Liver (tissue), 3 donors: ENCODE measurements at regions not wholly inside any gene's neighbourhood (a gene's known extent, or its start where the extent isn't known, plus 50 kb on each side); places are given as distances from the start of the nearest gene placed in this dataset.

Source experiments
- ATF3 ChIP-seq: IDR thresholded peaks from 2 replicates; pipeline ENCODE4 v1.6.1; 2016; ENCODE audit warnings: antibody characterized with exemption
- CTCF ChIP-seq: fragments of 150-350 bp; IDR thresholded peaks from 2 replicates; pipeline ENCODE4 v1.5.1; 2017; ENCODE audit warnings: improper control_type of control experiment, low read depth, low read length; ENCODE audit not compliant: missing input control
- GABPA ChIP-seq, 2 donors: IDR thresholded peaks in 1 of 2; conservative IDR thresholded peaks in 1 of 2; 2 replicates each; pipeline ENCODE4 v1.6.1; 2016; ENCODE audit warnings: antibody characterized with exemption in 2 of 2, mild to moderate bottlenecking in 1 of 2, moderate library complexity in 1 of 2
- RAD21 ChIP-seq, 2 donors: IDR thresholded peaks; 2 replicates each; pipeline ENCODE4 v1.6.1; 2016; ENCODE audit warnings: antibody characterized with exemption in 2 of 2, mild to moderate bottlenecking in 2 of 2
- SP1 ChIP-seq: IDR thresholded peaks from 2 replicates; pipeline ENCODE4 v1.6.1; 2018; ENCODE audit warnings: antibody characterized with exemption, mild to moderate bottlenecking
- TAF1 ChIP-seq: conservative IDR thresholded peaks from 2 replicates; pipeline ENCODE4 v1.6.1; 2016; ENCODE audit warnings: antibody characterized with exemption, mild to moderate bottlenecking
- YY1 ChIP-seq: IDR thresholded peaks from 2 replicates; pipeline ENCODE4 v1.6.1; 2016; ENCODE audit warnings: antibody characterized with exemption, mild to moderate bottlenecking
- ZBTB33 ChIP-seq: IDR thresholded peaks from 2 replicates; pipeline ENCODE4 v1.6.1; 2016; ENCODE audit warnings: antibody characterized with exemption
- TF ChIP-seq, protein P1 (sequence below): IDR thresholded peaks from 2 replicates; pipeline ENCODE4 v1.6.1; 2016; ENCODE audit warnings: antibody characterized with exemption, mild to moderate bottlenecking
- donor health status: healthy.
- donor health status: healthy.

- TF ChIP-seq CTCF (no peak), YY1 (no peak), RAD21 (IDR thresholded peaks at IDR 0.05) (no peak), ZBTB33 (no peak), SP1 (no peak), GABPA (IDR thresholded peaks at IDR 0.05 in 1 of 2, conservative IDR thresholded peaks at IDR 0.05 in 1 of 2) (no peak), ATF3 (no peak), TAF1 (no peak)
- TF ChIP-seq, protein P1, sequence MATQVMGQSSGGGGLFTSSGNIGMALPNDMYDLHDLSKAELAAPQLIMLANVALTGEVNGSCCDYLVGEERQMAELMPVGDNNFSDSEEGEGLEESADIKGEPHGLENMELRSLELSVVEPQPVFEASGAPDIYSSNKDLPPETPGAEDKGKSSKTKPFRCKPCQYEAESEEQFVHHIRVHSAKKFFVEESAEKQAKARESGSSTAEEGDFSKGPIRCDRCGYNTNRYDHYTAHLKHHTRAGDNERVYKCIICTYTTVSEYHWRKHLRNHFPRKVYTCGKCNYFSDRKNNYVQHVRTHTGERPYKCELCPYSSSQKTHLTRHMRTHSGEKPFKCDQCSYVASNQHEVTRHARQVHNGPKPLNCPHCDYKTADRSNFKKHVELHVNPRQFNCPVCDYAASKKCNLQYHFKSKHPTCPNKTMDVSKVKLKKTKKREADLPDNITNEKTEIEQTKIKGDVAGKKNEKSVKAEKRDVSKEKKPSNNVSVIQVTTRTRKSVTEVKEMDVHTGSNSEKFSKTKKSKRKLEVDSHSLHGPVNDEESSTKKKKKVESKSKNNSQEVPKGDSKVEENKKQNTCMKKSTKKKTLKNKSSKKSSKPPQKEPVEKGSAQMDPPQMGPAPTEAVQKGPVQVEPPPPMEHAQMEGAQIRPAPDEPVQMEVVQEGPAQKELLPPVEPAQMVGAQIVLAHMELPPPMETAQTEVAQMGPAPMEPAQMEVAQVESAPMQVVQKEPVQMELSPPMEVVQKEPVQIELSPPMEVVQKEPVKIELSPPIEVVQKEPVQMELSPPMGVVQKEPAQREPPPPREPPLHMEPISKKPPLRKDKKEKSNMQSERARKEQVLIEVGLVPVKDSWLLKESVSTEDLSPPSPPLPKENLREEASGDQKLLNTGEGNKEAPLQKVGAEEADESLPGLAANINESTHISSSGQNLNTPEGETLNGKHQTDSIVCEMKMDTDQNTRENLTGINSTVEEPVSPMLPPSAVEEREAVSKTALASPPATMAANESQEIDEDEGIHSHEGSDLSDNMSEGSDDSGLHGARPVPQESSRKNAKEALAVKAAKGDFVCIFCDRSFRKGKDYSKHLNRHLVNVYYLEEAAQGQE = no peak
Measured at GRCh38 chr9:28764532-28764931, 1191.3 kb upstream of the C9orf72 start.
